Left lung (tissue), 4 donors: ENCODE measurements at regions not wholly inside any gene's neighbourhood (a gene's known extent, or its start where the extent isn't known, plus 50 kb on each side); places are given as distances from the start of the nearest gene placed in this dataset.

Experiments
- ATAC-seq: fragments of 200-7000 bp; cut with Tn5 transposase; one replicate; pipeline ENCODE4 v1.9.1; 2020; ENCODE audit warnings: moderate library complexity
- DNase-seq, 4 donors: peaks; one replicate each; pipeline ENCODE4 v3.0.0-alpha.2; 2013 to 2020
- H3K27ac ChIP-seq, 2 donors: fragments of 200-600 bp; sonication (generic) in 1 of 2; one replicate each; pipeline versions ENCODE4 v1.5.0 to v1.8.0; 2020 to 2021
- H3K27me3 ChIP-seq, 2 donors: fragments of 200-600 bp; sonication (generic) in 1 of 2; one replicate each; pipeline versions ENCODE4 v1.5.0 to v1.8.0; 2020 to 2021
- H3K36me3 ChIP-seq, 2 donors: fragments of 200-600 bp; sonication (generic) in 1 of 2; one replicate each; pipeline versions ENCODE4 v1.5.0 to v1.8.0; 2020 to 2021
- H3K4me1 ChIP-seq, 2 donors: fragments of 200-600 bp; one replicate each; pipeline ENCODE4 v1.8.0; 2021
- H3K4me3 ChIP-seq, 2 donors: fragments of 200-600 bp; sonication (generic) in 1 of 2; one replicate each; pipeline versions ENCODE4 v1.5.0 to v1.8.0; 2020 to 2021; ENCODE audit warnings: mild to moderate bottlenecking in 1 of 2
- H3K9me3 ChIP-seq, 2 donors: fragments of 200-600 bp; sonication (generic) in 1 of 2; one replicate each; pipeline versions ENCODE4 v1.5.0 to v1.8.0; 2020 to 2021
- CTCF ChIP-seq, 2 donors: fragments of 200-600 bp; sonication (generic) in 1 of 2; IDR thresholded peaks; one replicate each; pipeline versions ENCODE4 v1.5.0 to v1.8.0; 2021; ENCODE audit warnings: antibody characterized with exemption in 2 of 2
- intact Hi-C, 2 donors: fragments of 100-400 bp; cut with DNase I; formaldehyde crosslinking; loops; one replicate each; pipeline versions ENCODE4 v1.11.2 to v1.14.2; 2022
- donor health status: DM: no; HTN: yes; CAD: no.
- donor health status: DM: no; HTN: no; CAD: no.

- H3K36me3 ChIP-seq: no peaks in the 10 kb centered on the region
- H3K27ac ChIP-seq: no peak overlapping the region
- intact Hi-C loops: no loop called here
- DNase-seq (no peak), ATAC-seq (no peak)
- no peaks in the 10 kb centered on the region for H3K27me3 ChIP-seq
- H3K9me3 ChIP-seq: peaks cover 0 to 17% of the 10 kb centered on the region in 2 donors
- TF ChIP-seq CTCF (IDR thresholded peaks at IDR 0.05): no peak
- H3K4me3 ChIP-seq: no peak overlapping the region
- H3K4me1 ChIP-seq: no peaks in the 10 kb centered on the region
These were observed 649.2 kb upstream of the CDH2 start for GRCh38 chr18:28826107-28826506.

GRCh38 chr18:28824183-28824574 lies 647.2 kb upstream of the CDH2 start:
- H3K36me3 ChIP-seq: no peaks in the 10 kb centered on the region
- no peak overlapping the region for H3K27ac ChIP-seq
- no peaks in the 10 kb centered on the region for H3K4me1 ChIP-seq
- TF ChIP-seq CTCF (IDR thresholded peaks at IDR 0.05): no peak
- intact Hi-C loops: no loop called here
- H3K9me3 ChIP-seq: peaks cover 0 to 17% of the 10 kb centered on the region in 2 donors
- H3K27me3 ChIP-seq: no peaks in the 10 kb centered on the region
- no peak for ATAC-seq
- DNase-seq: no peak
- no peak overlapping the region for H3K4me3 ChIP-seq

GRCh38 chr18:28823506-28824182 lies 646.7 kb upstream of the CDH2 start:
- Histone ChIP-seq H3K27me3 (no peaks in the 10 kb centered on the region), H3K27ac (no peak overlapping the region), H3K36me3 (no peaks in the 10 kb centered on the region), H3K4me3 (no peak overlapping the region), H3K9me3 (peaks cover 0 to 17% of the 10 kb centered on the region in 2 donors), H3K4me1 (no peaks in the 10 kb centered on the region)
- ATAC-seq (no peak), DNase-seq (no peak)
- TF ChIP-seq CTCF (IDR thresholded peaks at IDR 0.05): no peak
- intact Hi-C loops: no loop called here

- H3K27ac ChIP-seq: no peak overlapping the region
- intact Hi-C loops: no loop called here
- no peak overlapping the region for H3K4me3 ChIP-seq
- H3K9me3 ChIP-seq: peaks cover 0 to 17% of the 10 kb centered on the region in 2 donors
- H3K4me1 ChIP-seq: no peaks in the 10 kb centered on the region
- H3K27me3 ChIP-seq: no peaks in the 10 kb centered on the region
- H3K36me3 ChIP-seq: no peaks in the 10 kb centered on the region
- no peak for DNase-seq
- no peak for ATAC-seq
- no peak for TF ChIP-seq CTCF (IDR thresholded peaks at IDR 0.05)
These were observed 643.4 kb upstream of the CDH2 start for GRCh38 chr18:28820353-28820752.

GRCh38 chr18:28816155-28816554 lies 639.2 kb upstream of the CDH2 start:
- no peak for DNase-seq
- TF ChIP-seq CTCF (IDR thresholded peaks at IDR 0.05): no peak
- intact Hi-C loops: no loop called here
- Histone ChIP-seq H3K9me3 (no peaks in the 10 kb centered on the region), H3K27me3 (no peaks in the 10 kb centered on the region), H3K4me1 (no peaks in the 10 kb centered on the region), H3K4me3 (no peak overlapping the region), H3K27ac (no peak overlapping the region), H3K36me3 (no peaks in the 10 kb centered on the region)
- no peak for ATAC-seq
